Astrocyte (in vitro differentiated cells and primary cell): ENCODE measurements at regions not wholly inside any gene's neighbourhood (a gene's known extent, or its start where the extent isn't known, plus 50 kb on each side); places are given as distances from the start of the nearest gene placed in this dataset.

Experiments used
- DNase-seq: peaks from one replicate; pipeline ENCODE4 v3.0.0-alpha.2; 2010; ENCODE audit warnings: low read depth
- FAIRE-seq: peaks from 2 replicates; lab custom pipeline; 2011; peaks lifted over from hg19 to GRCh38; lab: Jason Lieb, UNC
- H2AFZ ChIP-seq: 2 replicates; pipeline ENCODE4 v1.6.0; 2012; ENCODE audit warnings: low read depth, low read length, inconsistent platforms
- H3K27ac ChIP-seq: 2 replicates; pipeline ENCODE4 v1.5.1; 2011; ENCODE audit warnings: low read depth, low read length, inconsistent platforms
- H3K27me3 ChIP-seq: 2 replicates; pipeline ENCODE4 v1.6.0; 2011; ENCODE audit warnings: low read length, inconsistent platforms; ENCODE audit not compliant: insufficient read depth
- H3K36me3 ChIP-seq: 2 replicates; pipeline ENCODE4 v1.5.1; 2011; ENCODE audit warnings: low read length, inconsistent platforms; ENCODE audit not compliant: insufficient read depth
- H3K4me1 ChIP-seq: 2 replicates; pipeline ENCODE4 v1.5.1; 2011; ENCODE audit warnings: low read length, inconsistent platforms; ENCODE audit not compliant: insufficient read depth
- H3K4me2 ChIP-seq: 2 replicates; pipeline ENCODE4 v1.6.0; 2012; ENCODE audit warnings: low read length, inconsistent platforms
- H3K4me3 ChIP-seq: 2 replicates; pipeline ENCODE4 v1.5.1; 2011; ENCODE audit warnings: low read depth, mild to moderate bottlenecking, low read length, inconsistent platforms; ENCODE audit not compliant: insufficient read depth
- H3K79me2 ChIP-seq: 2 replicates; pipeline ENCODE4 v1.6.0; 2012; ENCODE audit warnings: mild to moderate bottlenecking, low read length, inconsistent platforms; ENCODE audit not compliant: insufficient read depth
- H3K9ac ChIP-seq: 2 replicates; pipeline ENCODE4 v1.6.0; 2012; ENCODE audit warnings: mild to moderate bottlenecking, low read length, inconsistent platforms
- H3K9me3 ChIP-seq: 2 replicates; pipeline ENCODE4 v1.5.1; 2012; ENCODE audit warnings: low read depth, mild to moderate bottlenecking, low read length, inconsistent platforms; ENCODE audit not compliant: insufficient read depth
- H4K20me1 ChIP-seq: 2 replicates; pipeline ENCODE4 v1.6.0; 2012; ENCODE audit warnings: low read length, inconsistent platforms; ENCODE audit not compliant: insufficient read depth
- H3K27ac Mint-ChIP-seq: one replicate; pipeline ENCODE4 v1.8.0; 2021; ENCODE audit warnings: mild to moderate bottlenecking, mixed read lengths; ENCODE audit not compliant: unreplicated experiment
- H3K27me3 Mint-ChIP-seq: one replicate; pipeline ENCODE4 v1.8.0; 2021; ENCODE audit warnings: low read depth, mixed read lengths; ENCODE audit not compliant: unreplicated experiment
- H3K36me3 Mint-ChIP-seq: one replicate; pipeline ENCODE4 v1.8.0; 2021; ENCODE audit warnings: low read depth, mixed read lengths; ENCODE audit not compliant: unreplicated experiment
- H3K4me1 Mint-ChIP-seq: one replicate; pipeline ENCODE4 v1.8.0; 2021; ENCODE audit warnings: low read depth, mixed read lengths; ENCODE audit not compliant: unreplicated experiment
- H3K4me3 Mint-ChIP-seq: one replicate; pipeline ENCODE4 v1.8.0; 2021; ENCODE audit warnings: mild to moderate bottlenecking, moderate library complexity, mixed read lengths; ENCODE audit not compliant: unreplicated experiment
- H3K9me3 Mint-ChIP-seq: one replicate; pipeline ENCODE4 v1.8.0; 2021; ENCODE audit warnings: mild to moderate bottlenecking, mixed read lengths; ENCODE audit not compliant: unreplicated experiment
- CTCF ChIP-seq: IDR thresholded peaks from 2 replicates; pipeline ENCODE4 v1.5.1; 2011; ENCODE audit warnings: low read depth, mild to moderate bottlenecking, inconsistent platforms, low read length, moderate library complexity; ENCODE audit not compliant: insufficient read depth
- EZH2 ChIP-seq: IDR thresholded peaks from 2 replicates; pipeline ENCODE4 v1.6.1; 2012; ENCODE audit warnings: mild to moderate bottlenecking, low read length, inconsistent platforms; ENCODE audit not compliant: insufficient read depth

GRCh38 chrX:51825436-51825835 lies 68.0 kb upstream of the MAGED1 start:
- H3K4me1 Mint-ChIP-seq, result peaks cover 6% of the 10 kb centered on the region
- H3K9me3 Mint-ChIP-seq, result no peaks in the 10 kb centered on the region
- H3K27me3 Mint-ChIP-seq, result no peaks in the 10 kb centered on the region
- no peak overlapping the region for H3K4me2 ChIP-seq
- no peaks in the 10 kb centered on the region for H3K27me3 ChIP-seq
- H3K36me3 Mint-ChIP-seq, result no peaks in the 10 kb centered on the region
- no peak overlapping the region for H2AFZ ChIP-seq
- FAIRE-seq, result peak; percentile 58
- no peak overlapping the region for H3K27ac Mint-ChIP-seq
- no peak overlapping the region for H3K4me3 ChIP-seq
- no peaks in the 10 kb centered on the region for H3K36me3 ChIP-seq
- no peak overlapping the region for H3K27ac ChIP-seq
- H3K4me1 ChIP-seq, result no peaks in the 10 kb centered on the region
- no peak for TF ChIP-seq EZH2
- TF ChIP-seq CTCF, result no peak
- H4K20me1 ChIP-seq, result peaks cover 12% of the 10 kb centered on the region
- DNase-seq, result no peak
- peaks cover 53% of the 10 kb centered on the region for H3K79me2 ChIP-seq
- no peak overlapping the region for H3K4me3 Mint-ChIP-seq
- no peaks in the 10 kb centered on the region for H3K9me3 ChIP-seq
- no peak overlapping the region for H3K9ac ChIP-seq

DNA sequence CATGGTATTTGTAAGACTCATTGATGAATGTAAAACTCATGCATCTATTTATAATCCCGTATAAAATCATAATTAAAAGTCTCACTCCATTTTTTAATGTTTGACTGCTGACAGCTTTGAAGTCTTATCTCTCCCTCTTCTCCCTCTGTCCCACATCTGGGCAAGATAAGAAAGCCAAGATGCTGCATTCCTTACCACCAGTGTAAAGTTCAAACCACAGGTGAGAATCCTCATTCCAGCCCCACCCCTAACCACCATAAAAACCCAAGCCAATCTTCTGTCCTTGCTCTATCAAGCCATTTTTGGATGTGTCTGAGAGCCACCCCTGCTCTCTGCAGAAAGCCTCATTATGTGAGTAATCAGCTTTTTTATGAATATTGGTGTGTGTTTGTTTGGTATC lies 59.3 kb upstream of the MAGED1 start:
- Histone ChIP-seq H3K27me3 (no peaks in the 10 kb centered on the region), H3K79me2 (peaks cover 4% of the 10 kb centered on the region)
- H3K27ac Mint-ChIP-seq, result no peak overlapping the region

More for the DNA sequence above, 59.3 kb upstream of the MAGED1 start:
- Histone ChIP-seq H3K9me3 (no peaks in the 10 kb centered on the region), H3K4me1 (no peaks in the 10 kb centered on the region), H2AFZ (no peak overlapping the region), H3K9ac (no peak overlapping the region), H3K36me3 (no peaks in the 10 kb centered on the region), H4K20me1 (peaks cover 8% of the 10 kb centered on the region), H3K27ac (no peak overlapping the region), H3K4me3 (no peak overlapping the region), H3K4me2 (no peak overlapping the region)
- no peak overlapping the region for H3K4me3 Mint-ChIP-seq
- H3K9me3 Mint-ChIP-seq, result no peaks in the 10 kb centered on the region
- H3K27me3 Mint-ChIP-seq, result no peaks in the 10 kb centered on the region
- DNase-seq (no peak), FAIRE-seq (no peak)
- peaks cover 3% of the 10 kb centered on the region for H3K36me3 Mint-ChIP-seq
- H3K4me1 Mint-ChIP-seq, result peaks cover 8% of the 10 kb centered on the region
- TF ChIP-seq EZH2, result no peak
- no peak for TF ChIP-seq CTCF
